MV-4-11 (cell line): ENCODE measurements at regions not wholly inside any gene's neighbourhood (a gene's known extent, or its start where the extent isn't known, plus 50 kb on each side); places are given as distances from the start of the nearest gene placed in this dataset.
"Not testable (repeated sequence)": the region's sequence is repeated elsewhere in the genome, so short reads cannot be mapped to it uniquely, and the experiment has no call there.

ENCODE experiments used
- DNase-seq: peaks from one replicate; lab custom pipeline; 2025; lab: John Stamatoyannopoulos, UW

GRCh38 chr6:6412700-6413099 is 92.2 kb upstream of the F13A1 start:
- DNase-seq: no peak

GRCh38 chr6:6414931-6415330 is 94.5 kb upstream of the F13A1 start:
- no peak for DNase-seq

DNA sequence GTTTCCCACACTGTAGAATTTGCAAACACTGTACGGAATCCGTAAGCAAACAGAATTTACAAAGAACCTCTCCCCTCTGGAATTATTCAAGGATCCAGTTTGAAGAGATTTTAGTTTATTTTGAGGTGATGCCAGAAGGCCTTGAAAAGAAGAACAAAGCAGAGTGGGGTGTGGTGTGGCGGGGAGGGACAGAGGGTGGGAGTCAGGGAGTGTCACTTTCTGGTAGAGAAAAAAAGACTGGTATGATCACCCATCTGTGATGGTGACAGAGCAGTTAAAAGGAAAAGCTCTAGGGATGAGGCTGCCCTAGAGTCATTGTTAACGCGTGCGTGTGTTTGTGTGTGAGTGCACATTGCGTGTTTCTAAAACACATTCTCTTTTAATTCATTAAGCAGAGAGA is 97.0 kb upstream of the F13A1 start:
- no peak for DNase-seq

DNA sequence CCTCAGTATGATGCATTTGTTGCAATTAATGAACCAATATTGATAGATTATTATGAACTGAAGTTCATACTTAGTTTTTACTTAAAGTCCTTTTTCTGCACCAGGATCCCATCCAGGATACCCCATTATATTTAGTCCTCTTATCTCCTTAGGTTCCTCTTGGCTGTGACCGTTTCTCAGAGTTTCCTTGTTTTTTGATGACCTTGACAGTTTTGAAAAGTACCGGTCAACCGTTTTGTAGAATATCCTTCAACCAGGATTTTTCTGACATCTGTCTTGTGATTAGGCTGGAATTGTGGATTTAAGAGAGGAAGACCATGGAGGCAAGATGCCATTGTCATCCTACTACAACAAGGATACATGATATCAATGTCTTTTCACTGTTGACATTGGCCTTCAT is 98.0 kb upstream of the F13A1 start:
- no peak for DNase-seq

DNA sequence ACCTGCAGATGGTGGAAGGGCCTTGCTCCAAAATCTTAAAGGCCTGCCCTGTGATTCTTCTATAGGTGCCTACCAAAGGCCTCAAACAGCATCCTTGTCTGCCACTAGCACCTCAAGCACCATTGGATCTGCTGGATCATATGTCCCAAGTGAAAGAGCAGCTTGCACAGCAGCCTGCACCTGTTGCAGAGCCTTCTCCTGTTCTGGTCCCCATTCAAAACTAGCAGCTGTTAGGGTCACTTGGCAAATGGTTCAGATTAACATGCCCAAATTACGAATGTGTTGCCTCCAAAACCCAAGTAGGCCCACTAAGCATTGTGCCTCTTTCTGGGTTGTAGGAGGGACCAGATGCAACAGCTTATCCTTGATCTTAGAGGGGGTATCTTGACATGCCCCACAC is 99.6 kb upstream of the F13A1 start:
- DNase-seq: no peak

GRCh38 chr6:6434151-6434550 is 113.7 kb upstream of the F13A1 start:
- no peak for DNase-seq

- no peak for DNase-seq
Measured at GRCh38 chr6:6434723-6435122, 114.3 kb upstream of the F13A1 start.

DNA sequence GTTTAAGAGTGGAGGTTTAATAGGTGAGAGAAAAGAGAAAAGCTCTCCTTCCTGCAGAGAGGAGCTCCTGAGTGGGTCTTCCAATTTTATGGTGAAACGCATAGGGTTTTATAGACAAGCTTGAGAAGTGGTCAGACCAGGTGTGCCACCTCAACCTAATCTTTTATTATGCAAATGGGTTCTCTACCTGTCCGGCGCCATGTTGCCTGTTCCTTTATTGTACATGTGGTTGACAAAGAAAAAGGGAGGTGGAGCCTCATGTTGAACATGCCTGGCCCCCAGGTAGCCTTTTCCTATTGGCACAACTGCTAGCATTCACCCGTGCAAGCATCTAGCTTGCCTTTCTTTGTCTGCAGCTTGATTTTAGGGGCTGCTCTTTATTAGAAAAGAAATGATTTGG is 115.9 kb upstream of the F13A1 start:
- no peak for DNase-seq

DNA sequence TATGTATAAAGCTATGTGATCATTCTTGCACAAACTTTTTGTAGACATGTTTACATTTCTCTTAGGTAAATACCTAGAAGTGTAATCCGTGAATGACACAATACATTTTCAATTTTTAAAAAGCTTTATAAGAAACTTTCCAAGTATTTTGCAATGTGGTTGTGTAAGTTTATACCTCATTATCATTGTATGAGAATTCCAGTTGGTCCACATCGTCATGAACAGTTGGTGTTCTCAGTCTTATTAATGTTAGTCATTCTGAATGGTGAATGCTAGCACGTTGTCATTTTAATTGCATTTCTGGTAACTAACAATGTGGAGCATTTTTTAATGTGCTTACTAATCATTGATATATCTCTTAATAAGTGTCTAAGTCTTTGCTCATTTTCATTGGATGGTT is 116.5 kb upstream of the F13A1 start:
- DNase-seq: no peak

DNA sequence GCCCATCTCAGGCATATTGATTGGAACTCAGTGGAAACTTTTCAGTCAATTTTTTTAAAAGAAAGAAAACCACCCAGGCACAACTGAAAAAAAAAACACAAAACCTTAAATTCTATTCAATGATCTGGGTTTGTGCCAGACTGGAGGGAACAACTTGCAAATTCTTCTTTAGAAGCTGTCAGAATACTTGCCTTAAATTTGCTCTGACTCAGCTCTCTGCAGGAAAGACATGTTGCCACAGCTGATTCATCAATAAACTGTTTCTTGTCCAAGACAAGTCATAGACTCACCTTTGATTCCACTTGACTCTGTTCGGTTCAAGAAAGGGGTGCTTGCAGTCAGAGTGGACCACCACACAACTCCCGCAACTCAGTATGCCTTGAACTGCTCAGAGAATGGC is 117.8 kb upstream of the F13A1 start:
- DNase-seq: no peak

GRCh38 chr6:6439778-6440177 is 119.3 kb upstream of the F13A1 start:
- DNase-seq: no peak

GRCh38 chr6:6452002-6452401 is 131.5 kb upstream of the F13A1 start:
- DNase-seq: no peak

DNA sequence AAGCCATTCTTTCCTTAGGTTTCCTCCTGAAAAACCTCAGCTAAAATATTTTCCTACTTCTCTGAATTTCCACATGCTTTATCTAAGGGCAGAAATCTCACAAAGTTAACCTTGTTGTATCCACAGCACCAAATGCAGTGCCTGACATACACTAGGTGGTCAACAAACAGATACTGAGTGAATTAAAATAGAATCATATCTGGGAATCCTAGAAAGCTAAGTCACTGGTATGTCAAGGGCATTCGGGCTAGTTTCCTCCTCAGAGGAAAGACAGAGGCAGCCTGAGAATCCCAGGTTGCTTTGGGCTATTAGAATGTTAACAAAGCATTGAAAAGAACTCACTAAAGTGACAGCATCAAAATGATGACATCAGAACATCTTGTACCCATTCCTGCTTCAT is 132.7 kb upstream of the F13A1 start:
- DNase-seq: no peak

- DNase-seq: no peak
Measured at GRCh38 chr6:6455272-6455671, 133.2 kb upstream of the LY86 start.

- DNase-seq: peak; percentile 25
Measured at GRCh38 chr6:6458172-6458571, 130.3 kb upstream of the LY86 start.

- not testable (repeated sequence) for DNase-seq
Measured at GRCh38 chr6:6459963-6460362, 128.6 kb upstream of the LY86 start.

DNA sequence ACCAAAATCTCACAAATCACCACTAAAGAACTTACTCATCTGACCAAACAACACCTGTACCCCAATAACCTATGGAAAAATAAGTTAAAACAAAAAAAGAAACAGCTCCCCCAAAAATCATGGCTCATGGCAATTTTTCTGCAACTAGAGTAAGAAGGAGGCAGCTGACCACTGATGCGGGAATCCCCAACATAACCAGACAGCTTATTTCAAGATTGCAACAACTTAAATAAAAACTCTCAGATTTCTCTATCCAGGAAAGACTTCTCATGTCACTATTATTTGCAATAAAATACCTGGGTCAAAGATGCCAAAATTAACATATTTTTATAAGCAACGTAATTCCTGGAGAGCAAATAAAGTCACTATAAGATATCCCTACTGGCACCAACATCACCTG is 128.1 kb upstream of the LY86 start:
- no peak for DNase-seq

GRCh38 chr6:6461138-6461537 is 127.4 kb upstream of the LY86 start:
- no peak for DNase-seq

DNA sequence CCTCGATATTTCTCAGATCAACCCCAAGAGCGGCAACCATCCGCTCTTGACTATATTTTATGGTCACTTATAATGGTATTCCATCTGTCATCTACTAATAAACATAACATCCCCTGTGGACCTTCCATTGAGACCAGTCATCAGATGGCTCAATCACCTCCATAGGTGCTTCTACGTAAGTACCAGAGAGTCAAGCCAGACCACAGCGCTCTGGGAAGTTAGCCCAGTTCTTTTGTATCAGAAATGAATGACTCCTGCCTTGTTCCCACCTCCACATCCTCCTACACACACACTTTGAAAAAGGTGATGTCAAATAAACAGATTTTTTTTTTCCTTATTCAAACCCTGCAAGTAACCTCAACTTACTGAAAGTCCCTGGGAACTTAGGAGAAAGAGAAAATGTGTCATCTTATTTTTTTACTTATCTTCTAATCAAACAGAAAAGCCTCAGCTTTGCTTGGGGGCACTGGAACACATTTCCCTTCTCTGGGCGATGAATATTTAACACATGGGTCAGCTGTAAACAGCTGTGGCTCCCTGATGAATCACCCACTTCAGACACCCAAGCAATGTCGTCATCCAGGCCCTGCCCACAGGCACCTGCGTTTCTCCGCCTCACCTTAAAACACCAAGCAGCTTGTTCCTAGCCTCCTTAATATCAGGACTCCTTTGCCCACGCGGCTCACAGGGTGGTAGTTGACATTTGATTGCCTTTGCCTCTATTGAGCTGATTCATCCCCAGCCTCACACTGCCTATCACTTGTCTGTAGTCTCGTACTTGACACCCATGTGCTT is 121.4 kb upstream of the LY86 start:
- no peak for DNase-seq

GRCh38 chr6:6469074-6469473 is 119.4 kb upstream of the LY86 start:
- peak; percentile 60 for DNase-seq

DNA sequence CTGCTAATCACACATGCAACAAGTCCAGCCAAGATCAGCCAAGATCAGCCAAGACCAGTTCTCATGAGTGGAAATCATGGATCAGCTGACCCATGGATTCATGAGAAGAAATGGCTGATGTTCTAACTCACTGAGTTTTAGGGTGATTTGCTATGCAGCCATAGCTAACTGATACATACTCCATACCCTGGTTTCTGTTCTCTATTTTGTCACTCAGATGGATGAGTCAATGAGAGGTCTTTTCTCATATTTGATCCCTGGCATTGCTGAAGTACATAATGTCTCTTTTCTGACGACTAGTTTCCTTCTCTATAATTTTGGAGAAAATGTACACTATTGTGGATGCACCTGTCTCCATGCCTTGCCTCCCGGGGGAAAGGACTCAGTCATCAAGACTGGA is 118.4 kb upstream of the LY86 start:
- DNase-seq: peak; percentile 73

DNA sequence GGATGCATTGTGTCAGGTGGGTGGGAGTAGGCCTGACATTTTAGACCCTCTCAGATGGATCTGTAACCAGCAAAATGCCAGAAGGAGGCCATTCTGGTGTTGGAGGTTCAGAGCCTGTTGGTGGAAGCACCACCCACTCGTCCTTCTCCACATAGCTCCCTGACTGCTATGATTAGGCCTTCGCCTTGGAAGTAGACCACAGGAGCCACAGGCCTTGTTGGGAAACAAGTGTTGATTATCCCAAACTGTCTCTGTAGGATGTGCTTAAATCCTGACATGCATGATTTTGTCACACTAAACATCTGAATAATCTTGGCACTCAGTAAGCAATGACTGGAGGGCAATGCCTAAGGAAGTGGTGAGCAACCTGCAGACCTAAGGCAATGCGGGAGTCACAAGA is 117.2 kb upstream of the LY86 start:
- DNase-seq: no peak

GRCh38 chr6:6474170-6474920 is 114.2 kb upstream of the LY86 start:
- no peak for DNase-seq

DNA sequence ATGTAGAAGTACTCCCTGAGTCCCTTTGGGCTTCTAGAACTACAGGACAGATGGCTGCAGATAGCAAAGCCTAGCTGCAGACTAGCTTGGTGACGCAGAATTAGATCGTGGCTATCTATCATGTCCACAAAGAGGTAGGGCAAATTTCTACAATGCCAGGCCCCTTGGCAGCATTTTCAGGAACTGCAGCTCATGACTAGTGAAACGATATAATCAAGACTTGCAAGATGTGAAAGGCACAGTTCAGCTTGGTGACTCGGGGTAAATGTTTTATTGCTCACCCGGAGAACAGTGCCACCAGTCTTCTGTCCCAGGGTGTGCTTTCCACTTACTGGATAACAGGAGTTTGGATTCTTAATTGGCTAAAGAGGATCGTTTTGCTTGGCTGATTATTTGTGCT is 108.7 kb upstream of the LY86 start:
- DNase-seq: no peak
